Skeletal muscle cell (primary cell): ENCODE measurements at regions not wholly inside any gene's neighbourhood (a gene's known extent, or its start where the extent isn't known, plus 50 kb on each side); places are given as distances from the start of the nearest gene placed in this dataset.

Source experiments
- DNase-seq: peaks from one replicate; pipeline ENCODE4 v3.0.0-alpha.2; 2010; ENCODE audit warnings: low read depth
- H3K4me3 ChIP-seq: 2 replicates; pipeline ENCODE4 v1.5.1; 2011; ENCODE audit warnings: low read depth, mild to moderate bottlenecking, control low read depth, low read length, moderate library complexity

DNA sequence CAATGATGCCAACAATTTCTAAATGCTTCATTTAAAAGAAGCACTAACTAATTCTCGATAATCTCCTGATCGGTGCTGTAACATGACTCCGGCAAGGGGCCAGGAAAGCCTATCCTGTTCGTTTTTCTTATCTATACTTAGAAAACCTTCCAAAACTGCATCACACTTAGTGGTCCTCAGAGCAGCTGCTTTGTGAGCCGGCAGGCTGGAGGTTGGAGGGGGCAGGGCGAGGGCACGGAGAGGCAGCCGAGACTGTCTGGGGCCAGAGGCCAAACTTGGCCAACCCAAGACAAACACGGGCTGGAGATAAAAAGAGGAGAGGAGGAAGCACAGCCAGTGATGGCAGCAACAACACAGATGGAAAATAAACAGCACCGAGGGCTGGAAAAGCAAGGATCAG is 455.7 kb downstream of the BCOR start:
- no peak overlapping the region for H3K4me3 ChIP-seq
- DNase-seq, result no peak

- no peak overlapping the region for H3K4me3 ChIP-seq
- DNase-seq, result no peak
Measured at GRCh38 chrX:39643550-39643949, 454.2 kb downstream of the BCOR start.

- peak; percentile 71 for DNase-seq
Measured at GRCh38 chrX:39645178-39645895, 452.4 kb downstream of the BCOR start.

GRCh38 chrX:39648548-39649254 is 449.1 kb downstream of the BCOR start:
- no peak for DNase-seq
- H3K4me3 ChIP-seq, result no peak overlapping the region

More at GRCh38 chrX:39645178-39645895, 452.4 kb downstream of the BCOR start:
- H3K4me3 ChIP-seq, result no peak overlapping the region

GRCh38 chrX:39650768-39651347 is 446.9 kb downstream of the BCOR start:
- H3K4me3 ChIP-seq, result no peak overlapping the region
- no peak for DNase-seq

DNA sequence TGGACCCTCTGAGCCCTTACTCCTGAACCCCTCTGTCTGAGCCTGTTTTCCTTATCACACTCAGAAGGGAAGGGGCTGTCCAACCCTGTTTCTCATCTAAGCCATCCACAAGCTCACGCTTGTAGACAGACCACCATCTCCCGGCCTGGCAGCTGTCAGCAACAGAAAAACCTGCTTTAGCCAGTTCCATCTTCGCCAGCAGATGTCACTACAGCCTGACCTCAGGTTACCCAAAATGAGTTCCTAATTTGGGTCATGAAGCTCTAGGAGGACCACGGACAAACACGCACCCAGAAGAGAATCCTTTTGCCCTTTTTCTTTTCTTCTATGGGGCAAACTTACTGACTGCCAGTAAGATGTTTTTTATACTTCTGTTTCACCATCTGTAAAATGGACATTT is 445.4 kb downstream of the BCOR start:
- no peak for DNase-seq

DNA sequence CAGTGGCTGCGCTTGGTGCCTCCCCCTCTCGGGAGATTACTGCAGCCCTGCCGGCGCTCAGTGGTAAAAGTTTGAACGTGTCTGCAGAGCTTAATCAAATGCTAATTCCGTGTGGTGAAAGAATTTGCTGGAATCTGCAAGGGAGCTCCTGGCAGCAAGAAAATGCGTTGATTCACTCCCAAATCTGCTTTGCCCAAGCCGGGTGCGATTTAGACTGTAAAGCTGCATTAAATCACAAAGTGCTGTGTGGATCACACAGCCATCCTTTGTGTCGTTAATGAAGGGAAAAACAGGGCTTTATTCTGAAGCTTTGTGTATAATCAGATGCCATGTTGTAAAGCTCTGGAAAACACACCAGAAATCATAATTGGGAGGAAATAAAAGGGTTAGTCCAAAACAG is 444.1 kb downstream of the BCOR start:
- H3K4me3 ChIP-seq, result no peak overlapping the region
- no peak for DNase-seq

More for the DNA sequence above, 445.4 kb downstream of the BCOR start:
- H3K4me3 ChIP-seq, result no peak overlapping the region

DNA sequence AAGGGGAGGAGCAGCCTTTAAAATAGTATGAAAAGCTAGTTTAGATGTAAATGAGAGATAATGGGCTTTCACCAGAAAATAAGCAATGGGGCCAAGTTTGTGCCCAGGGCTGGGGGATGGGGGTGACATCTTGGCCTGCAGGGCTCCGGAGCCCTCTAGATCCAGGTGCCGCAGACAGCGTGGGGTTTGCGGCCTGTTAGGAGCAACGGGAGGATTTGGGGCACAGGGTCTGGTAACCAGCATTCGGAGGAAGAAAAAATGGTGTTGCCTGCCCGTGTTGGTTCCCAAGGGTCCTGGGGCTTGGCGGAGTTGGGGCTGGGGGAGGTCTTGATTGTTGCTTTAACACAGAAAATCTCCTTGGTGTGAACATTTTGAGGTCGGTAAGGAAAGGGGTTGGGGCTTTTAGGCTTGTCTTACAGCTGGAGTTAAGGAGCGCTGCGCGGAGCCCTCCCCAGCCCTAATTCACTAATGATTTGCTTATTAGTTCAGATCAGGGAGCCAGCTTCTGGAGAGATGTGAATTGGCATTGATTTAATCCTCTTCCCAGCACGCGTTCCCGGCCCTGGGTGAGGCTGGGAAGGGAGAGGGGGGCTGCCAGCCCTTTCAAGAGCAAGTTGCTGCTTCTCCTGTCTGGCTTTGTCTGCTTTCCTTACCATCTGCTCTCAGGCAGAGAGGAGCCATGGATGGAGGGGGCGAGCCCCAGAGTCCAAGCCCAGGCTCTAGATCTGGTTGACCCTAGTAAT is 443.4 kb downstream of the BCOR start:
- H3K4me3 ChIP-seq, result no peak overlapping the region
- no peak for DNase-seq

- no peak for DNase-seq
- H3K4me3 ChIP-seq, result no peak overlapping the region
Measured at GRCh38 chrX:39654952-39655351, 442.8 kb downstream of the BCOR start.

GRCh38 chrX:39661116-39661907 is 436.4 kb downstream of the BCOR start:
- H3K4me3 ChIP-seq, result no peak overlapping the region
- DNase-seq, result no peak

DNA sequence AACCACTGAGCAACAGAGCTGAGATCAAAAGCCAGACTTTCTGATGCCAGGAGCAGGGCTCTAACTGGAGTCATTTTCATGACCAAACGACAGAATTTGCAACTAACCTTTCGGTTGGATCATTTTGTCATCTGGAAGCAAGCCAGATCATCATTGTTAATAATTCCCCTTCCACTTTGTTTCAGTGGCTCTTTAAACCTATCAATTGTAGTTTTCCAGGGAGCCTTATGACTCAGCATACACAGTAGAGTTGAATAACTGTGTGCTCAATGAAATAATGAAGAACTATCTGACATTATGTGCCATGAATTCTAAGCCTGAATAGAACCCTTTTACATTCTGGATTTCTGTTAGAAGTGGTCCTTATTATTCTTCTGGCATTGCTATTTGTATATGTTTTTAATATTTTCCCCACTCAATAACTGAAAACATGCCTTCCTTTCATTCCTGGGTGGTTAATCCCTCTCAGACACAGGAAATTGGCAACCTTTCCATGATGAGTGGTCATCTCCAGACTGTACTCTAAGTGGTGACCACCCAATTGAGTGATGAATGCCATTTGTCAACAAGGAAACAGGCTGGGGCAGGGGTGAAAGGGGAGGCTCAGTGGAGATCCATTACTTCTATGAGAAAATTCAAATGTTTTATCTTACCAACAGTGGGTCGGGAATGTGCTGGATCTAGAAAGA is 431.8 kb downstream of the BCOR start:
- H3K4me3 ChIP-seq, result no peak overlapping the region
- no peak for DNase-seq

GRCh38 chrX:39667191-39667590 is 430.6 kb downstream of the BCOR start:
- H3K4me3 ChIP-seq, result no peak overlapping the region
- DNase-seq, result no peak

GRCh38 chrX:39667736-39668482 is 429.8 kb downstream of the BCOR start:
- no peak for DNase-seq
- no peak overlapping the region for H3K4me3 ChIP-seq

- H3K4me3 ChIP-seq, result no peak overlapping the region
- no peak for DNase-seq
Measured at GRCh38 chrX:39669668-39670067, 428.1 kb downstream of the BCOR start.

DNA sequence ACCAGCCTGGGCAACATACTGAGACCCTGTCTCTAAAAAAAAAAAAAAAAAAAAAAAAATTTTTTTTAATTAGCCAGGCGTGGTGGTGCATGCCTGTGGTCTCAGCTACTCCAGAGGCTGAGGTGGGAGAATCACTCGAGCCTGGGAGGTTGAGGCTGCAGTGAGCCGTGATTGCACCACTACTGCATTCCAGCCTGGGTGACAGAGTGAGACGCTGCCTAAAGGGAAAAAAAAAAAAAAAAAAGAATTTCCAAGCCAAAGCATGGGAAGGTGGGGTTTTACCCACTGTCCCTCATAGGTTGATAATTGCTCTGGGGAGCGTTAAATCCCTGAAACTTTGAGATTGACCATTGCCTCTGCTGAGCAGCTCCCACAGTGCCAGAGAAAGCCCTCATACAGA is 427.5 kb downstream of the BCOR start:
- no peak overlapping the region for H3K4me3 ChIP-seq
- no peak for DNase-seq

GRCh38 chrX:39672405-39672804 is 425.4 kb downstream of the BCOR start:
- no peak for DNase-seq
- no peak overlapping the region for H3K4me3 ChIP-seq

DNA sequence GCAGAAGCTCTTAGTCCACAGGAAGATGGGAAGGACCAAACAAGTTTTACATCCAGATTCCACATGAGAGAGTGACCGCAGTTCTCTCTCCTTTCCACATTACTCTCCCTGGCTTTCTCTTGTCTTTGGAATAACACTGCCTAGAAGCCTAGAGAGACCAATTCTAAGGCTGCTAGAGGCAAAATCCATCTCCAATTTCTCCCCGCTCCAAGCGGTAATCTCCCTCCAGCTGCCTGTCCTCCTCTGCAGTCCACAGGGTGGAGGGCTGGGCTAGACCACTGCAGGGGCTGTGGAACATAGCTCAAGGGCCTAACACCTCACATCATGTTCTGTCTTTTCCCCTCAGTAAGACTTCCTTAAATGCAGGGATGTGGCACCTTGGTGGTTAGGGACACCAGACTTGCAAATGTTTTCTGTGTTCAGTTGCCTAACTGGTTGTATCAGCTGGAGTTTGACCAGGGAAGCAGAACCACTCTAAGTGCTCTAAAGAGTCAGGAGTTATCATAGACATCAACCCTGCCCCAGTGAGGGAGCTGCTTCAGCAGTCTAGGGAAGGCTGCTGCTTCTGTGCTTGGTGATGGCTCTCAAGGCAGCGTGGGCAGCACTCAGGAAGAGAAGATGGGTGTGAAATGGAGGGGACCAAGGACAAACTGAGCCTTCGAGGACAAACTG is 423.1 kb downstream of the BCOR start:
- H3K4me3 ChIP-seq, result no peak overlapping the region

DNA sequence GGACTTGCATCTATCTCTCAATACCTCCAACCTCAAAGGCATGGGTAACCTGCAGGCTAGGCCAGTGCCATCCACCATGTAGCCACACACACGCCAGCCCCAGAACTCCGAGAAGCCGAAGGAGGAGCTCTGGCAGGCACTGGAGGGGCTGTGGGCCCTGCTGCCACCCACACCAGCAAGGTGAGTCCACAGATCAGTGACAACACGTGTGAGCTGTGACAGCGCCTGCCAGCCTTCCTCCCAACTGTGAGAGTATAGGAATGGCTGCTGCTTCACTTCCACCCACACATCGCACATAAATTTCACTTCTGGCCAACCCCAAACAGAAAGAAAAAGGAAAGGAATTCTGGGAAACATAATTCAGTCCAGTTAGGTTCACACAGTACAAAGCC is 422.6 kb downstream of the BCOR start:
- H3K4me3 ChIP-seq, result no peak overlapping the region
- DNase-seq, result no peak

More for the DNA sequence above, 423.1 kb downstream of the BCOR start:
- no peak for DNase-seq
